Ishikawa (cell line): ENCODE measurements at regions not wholly inside any gene's neighbourhood (a gene's known extent, or its start where the extent isn't known, plus 50 kb on each side); places are given as distances from the start of the nearest gene placed in this dataset.

Source experiments
- CEBPB ChIP-seq: IDR thresholded peaks from 2 replicates; pipeline ENCODE4 v1.6.1; 2012
- EP300 ChIP-seq: IDR thresholded peaks from 2 replicates; pipeline ENCODE4 v1.6.1; 2012; ENCODE audit warnings: borderline replicate concordance
- FOXM1 ChIP-seq: IDR thresholded peaks from 2 replicates; pipeline ENCODE4 v1.6.1; 2012; ENCODE audit warnings: low read depth, borderline replicate concordance
- MAX ChIP-seq: IDR thresholded peaks from 2 replicates; pipeline ENCODE4 v1.6.1; 2012
- NFIC ChIP-seq: IDR thresholded peaks from 2 replicates; pipeline ENCODE4 v1.6.1; 2012
- RAD21 ChIP-seq: IDR thresholded peaks from 2 replicates; pipeline ENCODE4 v1.6.1; 2012; ENCODE audit warnings: low read depth
- TAF1 ChIP-seq: IDR thresholded peaks from 2 replicates; pipeline ENCODE4 v1.6.1; 2012; ENCODE audit warnings: low read depth, mild to moderate bottlenecking
- TCF12 ChIP-seq: IDR thresholded peaks from 2 replicates; pipeline ENCODE4 v1.6.1; 2012; ENCODE audit warnings: low read depth
- TEAD4 ChIP-seq: IDR thresholded peaks from 2 replicates; pipeline ENCODE4 v1.6.1; 2012
- YY1 ChIP-seq: IDR thresholded peaks from 2 replicates; pipeline ENCODE4 v1.6.1; 2012; ENCODE audit warnings: low read depth
- ZBTB7A ChIP-seq: IDR thresholded peaks from 2 replicates; pipeline ENCODE4 v1.6.1; 2012; ENCODE audit warnings: low read depth
- TF ChIP-seq, protein P1 (sequence below): IDR thresholded peaks from 2 replicates; pipeline ENCODE4 v1.6.1; 2012; ENCODE audit warnings: low read depth, mild to moderate bottlenecking

GRCh38 chr12:29844667-29845066 lies 60.9 kb upstream of the TMTC1 start:
- TF ChIP-seq EP300: no peak
- TF ChIP-seq MAX: no peak
- TF ChIP-seq CEBPB: no peak
- no peak for TF ChIP-seq RAD21
- TF ChIP-seq TAF1: no peak
- TF ChIP-seq, protein P1, sequence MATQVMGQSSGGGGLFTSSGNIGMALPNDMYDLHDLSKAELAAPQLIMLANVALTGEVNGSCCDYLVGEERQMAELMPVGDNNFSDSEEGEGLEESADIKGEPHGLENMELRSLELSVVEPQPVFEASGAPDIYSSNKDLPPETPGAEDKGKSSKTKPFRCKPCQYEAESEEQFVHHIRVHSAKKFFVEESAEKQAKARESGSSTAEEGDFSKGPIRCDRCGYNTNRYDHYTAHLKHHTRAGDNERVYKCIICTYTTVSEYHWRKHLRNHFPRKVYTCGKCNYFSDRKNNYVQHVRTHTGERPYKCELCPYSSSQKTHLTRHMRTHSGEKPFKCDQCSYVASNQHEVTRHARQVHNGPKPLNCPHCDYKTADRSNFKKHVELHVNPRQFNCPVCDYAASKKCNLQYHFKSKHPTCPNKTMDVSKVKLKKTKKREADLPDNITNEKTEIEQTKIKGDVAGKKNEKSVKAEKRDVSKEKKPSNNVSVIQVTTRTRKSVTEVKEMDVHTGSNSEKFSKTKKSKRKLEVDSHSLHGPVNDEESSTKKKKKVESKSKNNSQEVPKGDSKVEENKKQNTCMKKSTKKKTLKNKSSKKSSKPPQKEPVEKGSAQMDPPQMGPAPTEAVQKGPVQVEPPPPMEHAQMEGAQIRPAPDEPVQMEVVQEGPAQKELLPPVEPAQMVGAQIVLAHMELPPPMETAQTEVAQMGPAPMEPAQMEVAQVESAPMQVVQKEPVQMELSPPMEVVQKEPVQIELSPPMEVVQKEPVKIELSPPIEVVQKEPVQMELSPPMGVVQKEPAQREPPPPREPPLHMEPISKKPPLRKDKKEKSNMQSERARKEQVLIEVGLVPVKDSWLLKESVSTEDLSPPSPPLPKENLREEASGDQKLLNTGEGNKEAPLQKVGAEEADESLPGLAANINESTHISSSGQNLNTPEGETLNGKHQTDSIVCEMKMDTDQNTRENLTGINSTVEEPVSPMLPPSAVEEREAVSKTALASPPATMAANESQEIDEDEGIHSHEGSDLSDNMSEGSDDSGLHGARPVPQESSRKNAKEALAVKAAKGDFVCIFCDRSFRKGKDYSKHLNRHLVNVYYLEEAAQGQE: no peak
- TF ChIP-seq YY1: no peak
- no peak for TF ChIP-seq TCF12
- no peak for TF ChIP-seq FOXM1
- TF ChIP-seq TEAD4: no peak
- TF ChIP-seq ZBTB7A: no peak
- TF ChIP-seq NFIC: no peak
